NCI-H146 treated with DMSO at 0.1 percent for 48 hours (cell line): ENCODE measurements at regions not wholly inside any gene's neighbourhood (a gene's known extent, or its start where the extent isn't known, plus 50 kb on each side); places are given as distances from the start of the nearest gene placed in this dataset.
"Not testable (repeated sequence)": the region's sequence is repeated elsewhere in the genome, so short reads cannot be mapped to it uniquely, and the experiment has no call there.

ENCODE experiments used
- DNase-seq: peaks from one replicate; lab custom pipeline; 2025; ENCODE audit not compliant: unreplicated experiment; lab: John Stamatoyannopoulos, UW

- DNase-seq: not testable (repeated sequence)
These were observed 1020.1 kb upstream of the MANEA start for GRCh38 chr6:94557207-94557606.

- DNase-seq: no peak
These were observed 1029.1 kb upstream of the MANEA start for GRCh38 chr6:94548201-94548600.

- no peak for DNase-seq
These were observed 1041.5 kb upstream of the MANEA start for GRCh38 chr6:94535798-94536197.

GRCh38 chr6:94511502-94512088, 1065.7 kb upstream of the MANEA start:
- no peak for DNase-seq

- DNase-seq: no peak
These were observed 1066.5 kb upstream of the MANEA start for GRCh38 chr6:94510877-94511276.

- DNase-seq: no peak
These were observed 1075.8 kb upstream of the MANEA start for GRCh38 chr6:94501516-94501915.

GRCh38 chr6:94498099-94498498, 1078.7 kb upstream of the EPHA7 start:
- no peak for DNase-seq

GRCh38 chr6:94494500-94494899, 1075.1 kb upstream of the EPHA7 start:
- no peak for DNase-seq

GRCh38 chr6:94487371-94487770, 1068.0 kb upstream of the EPHA7 start:
- DNase-seq: no peak

GRCh38 chr6:94478133-94479005, 1059.0 kb upstream of the EPHA7 start:
- DNase-seq: peak; percentile 57

GRCh38 chr6:94468830-94469229, 1049.5 kb upstream of the EPHA7 start:
- no peak for DNase-seq

- no peak for DNase-seq
These were observed 1044.7 kb upstream of the EPHA7 start for GRCh38 chr6:94464018-94464510.

- DNase-seq: no peak
These were observed 1043.9 kb upstream of the EPHA7 start for GRCh38 chr6:94463306-94463705.

- no peak for DNase-seq
These were observed 1042.9 kb upstream of the EPHA7 start for GRCh38 chr6:94462231-94462630.

GRCh38 chr6:94456266-94456665, 1036.9 kb upstream of the EPHA7 start:
- no peak for DNase-seq

- DNase-seq: no peak
These were observed 1034.9 kb upstream of the EPHA7 start for GRCh38 chr6:94454231-94454630.

GRCh38 chr6:94446120-94446519, 1026.8 kb upstream of the EPHA7 start:
- no peak for DNase-seq

- no peak for DNase-seq
These were observed 1024.3 kb upstream of the EPHA7 start for GRCh38 chr6:94443701-94444100.

GRCh38 chr6:94424692-94425091, 1005.3 kb upstream of the EPHA7 start:
- no peak for DNase-seq

- DNase-seq: no peak
These were observed 998.0 kb upstream of the EPHA7 start for GRCh38 chr6:94417363-94417762.

- DNase-seq: no peak
These were observed 994.7 kb upstream of the EPHA7 start for GRCh38 chr6:94414041-94414440.

- no peak for DNase-seq
These were observed 982.0 kb upstream of the EPHA7 start for GRCh38 chr6:94401311-94401710.
